Keratinocyte (primary cell): ENCODE measurements at regions not wholly inside any gene's neighbourhood (a gene's known extent, or its start where the extent isn't known, plus 50 kb on each side); places are given as distances from the start of the nearest gene placed in this dataset.

ENCODE experiments used
- DNase-seq: peaks from one replicate; pipeline ENCODE4 v3.0.0-alpha.2; 2011; ENCODE audit warnings: low read depth, missing footprints, low spot score
- FAIRE-seq: peaks from 2 replicates; lab custom pipeline; 2011; peaks lifted over from hg19 to GRCh38; lab: Jason Lieb, UNC
- H2AFZ ChIP-seq: 2 replicates; pipeline ENCODE4 v1.6.0; 2012; ENCODE audit warnings: low read length, control low read depth, inconsistent platforms; ENCODE audit not compliant: control insufficient read depth
- H3K27ac ChIP-seq: 2 replicates; pipeline ENCODE4 v1.5.1; 2011; ENCODE audit warnings: low read length; ENCODE audit not compliant: control insufficient read depth, insufficient read depth
- H3K27me3 ChIP-seq: 3 replicates; pipeline ENCODE4 v1.6.0; 2011; ENCODE audit warnings: low read length; ENCODE audit not compliant: control insufficient read depth, insufficient read depth; ENCODE audit errors: extremely low read depth
- H3K36me3 ChIP-seq, 2 experiments: 2 replicates in 1 of 2; 3 replicates in 1 of 2; pipeline ENCODE4 v1.5.1; 2011; ENCODE audit warnings: low read length in 2 of 2, mild to moderate bottlenecking in 1 of 2; ENCODE audit not compliant: control insufficient read depth in 2 of 2, insufficient read depth in 2 of 2; ENCODE audit errors: extremely low read depth in 1 of 2
- H3K4me1 ChIP-seq: 3 replicates; pipeline ENCODE4 v1.5.1; 2011; ENCODE audit warnings: low read length; ENCODE audit not compliant: control insufficient read depth, insufficient read depth; ENCODE audit errors: extremely low read depth
- H3K4me2 ChIP-seq: 3 replicates; pipeline ENCODE4 v1.6.0; 2011; ENCODE audit warnings: low read depth, low read length; ENCODE audit not compliant: control insufficient read depth, insufficient read depth; ENCODE audit errors: extremely low read depth
- H3K4me3 ChIP-seq, 3 experiments: fragments of 200-600 bp in 1 of 3; sonication (generic) in 1 of 3; 2 replicates in 2 of 3; 3 replicates in 1 of 3; pipeline ENCODE4 v1.5.1; 2011 to 2016; ENCODE audit warnings: low read length in 3 of 3, mild to moderate bottlenecking in 3 of 3, control low read depth in 2 of 3, inconsistent platforms in 1 of 3, low read depth in 1 of 3, mixed read lengths in 1 of 3, mixed run types in 1 of 3, moderate library complexity in 1 of 3; ENCODE audit not compliant: control insufficient read depth in 2 of 3, insufficient read depth in 2 of 3; ENCODE audit errors: extremely low read depth in 1 of 3
- H3K79me2 ChIP-seq: 2 replicates; pipeline ENCODE4 v1.6.0; 2012; ENCODE audit warnings: low read length; ENCODE audit not compliant: control insufficient read depth, insufficient read depth
- H3K9ac ChIP-seq: 3 replicates; pipeline ENCODE4 v1.6.0; 2011; ENCODE audit warnings: low read length; ENCODE audit not compliant: control insufficient read depth, insufficient read depth; ENCODE audit errors: extremely low read depth
- H3K9me1 ChIP-seq: 3 replicates; pipeline ENCODE4 v1.6.0; 2011; ENCODE audit warnings: low read length; ENCODE audit not compliant: control insufficient read depth, insufficient read depth; ENCODE audit errors: extremely low read depth
- H3K9me3 ChIP-seq: 2 replicates; pipeline ENCODE4 v1.5.1; 2012; ENCODE audit warnings: low read depth, low read length; ENCODE audit not compliant: control insufficient read depth
- H4K20me1 ChIP-seq: 3 replicates; pipeline ENCODE4 v1.6.0; 2011; ENCODE audit warnings: low read length; ENCODE audit not compliant: control insufficient read depth, insufficient read depth; ENCODE audit errors: extremely low read depth
- EZH2 ChIP-seq: IDR thresholded peaks from one replicate; pipeline ENCODE4 v1.6.1; 2012; ENCODE audit warnings: inconsistent platforms, mild to moderate bottlenecking, low read length, moderate library complexity
- dilution Hi-C: fragments of 300-500 bp; cut with MboI; formaldehyde crosslinking; loops from one replicate; pipeline ENCODE4 v1.7.0; 2020; ENCODE audit warnings: low sequenced_read_pairs; ENCODE audit not compliant: extremely low pct_ligation_motif_present
- TF ChIP-seq, protein P1 (sequence below), 3 experiments: IDR thresholded peaks in 1 of 3; conservative IDR thresholded peaks in 1 of 3; optimal IDR thresholded peaks in 1 of 3; 2 replicates in 2 of 3; 3 replicates in 1 of 3; pipeline versions ENCODE3 to v1.5.1; 2011; ENCODE audit warnings: low read length in 3 of 3, mild to moderate bottlenecking in 3 of 3, moderate library complexity in 2 of 3, control low read depth in 1 of 3, inconsistent platforms in 1 of 3; ENCODE audit not compliant: insufficient read depth in 2 of 3; ENCODE audit errors: extremely low read depth in 1 of 3

- H4K20me1 ChIP-seq: no peaks in the 10 kb centered on the region
Measured at GRCh38 chr2:36035137-36035536, 320.4 kb upstream of the CRIM1 start.

GRCh38 chr2:36032046-36032445 lies 323.5 kb upstream of the CRIM1 start:
- no peaks in the 10 kb centered on the region for H4K20me1 ChIP-seq
- FAIRE-seq (no peak), DNase-seq (no peak)
- TF ChIP-seq, protein P1, sequence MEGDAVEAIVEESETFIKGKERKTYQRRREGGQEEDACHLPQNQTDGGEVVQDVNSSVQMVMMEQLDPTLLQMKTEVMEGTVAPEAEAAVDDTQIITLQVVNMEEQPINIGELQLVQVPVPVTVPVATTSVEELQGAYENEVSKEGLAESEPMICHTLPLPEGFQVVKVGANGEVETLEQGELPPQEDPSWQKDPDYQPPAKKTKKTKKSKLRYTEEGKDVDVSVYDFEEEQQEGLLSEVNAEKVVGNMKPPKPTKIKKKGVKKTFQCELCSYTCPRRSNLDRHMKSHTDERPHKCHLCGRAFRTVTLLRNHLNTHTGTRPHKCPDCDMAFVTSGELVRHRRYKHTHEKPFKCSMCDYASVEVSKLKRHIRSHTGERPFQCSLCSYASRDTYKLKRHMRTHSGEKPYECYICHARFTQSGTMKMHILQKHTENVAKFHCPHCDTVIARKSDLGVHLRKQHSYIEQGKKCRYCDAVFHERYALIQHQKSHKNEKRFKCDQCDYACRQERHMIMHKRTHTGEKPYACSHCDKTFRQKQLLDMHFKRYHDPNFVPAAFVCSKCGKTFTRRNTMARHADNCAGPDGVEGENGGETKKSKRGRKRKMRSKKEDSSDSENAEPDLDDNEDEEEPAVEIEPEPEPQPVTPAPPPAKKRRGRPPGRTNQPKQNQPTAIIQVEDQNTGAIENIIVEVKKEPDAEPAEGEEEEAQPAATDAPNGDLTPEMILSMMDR (optimal IDR thresholded peaks at IDR 0.05 in 1 of 3, IDR thresholded peaks at IDR 0.05 in 1 of 3, conservative IDR thresholded peaks at IDR 0.05 in 1 of 3; ENCODE audit: extremely low read depth in 1 of 3, insufficient read depth in 2 of 3, low read length in 3 of 3): no peak
- TF ChIP-seq EZH2: no peak
- H3K9ac ChIP-seq: no peak overlapping the region
- H2AFZ ChIP-seq: no peak overlapping the region
- no peaks in the 10 kb centered on the region for H3K79me2 ChIP-seq
- no peaks in the 10 kb centered on the region for H3K36me3 ChIP-seq
- no peaks in the 10 kb centered on the region for H3K4me1 ChIP-seq
- no peak overlapping the region for H3K4me2 ChIP-seq
- H3K27me3 ChIP-seq: no peaks in the 10 kb centered on the region
- no peak overlapping the region for H3K27ac ChIP-seq
- H3K4me3 ChIP-seq: no peak overlapping the region
- H3K9me3 ChIP-seq: no peaks in the 10 kb centered on the region
- dilution Hi-C loops: no loop called here
- H3K9me1 ChIP-seq: no peaks in the 10 kb centered on the region

More at GRCh38 chr2:36035137-36035536, 320.4 kb upstream of the CRIM1 start:
- DNase-seq (no peak), FAIRE-seq (no peak)
- Histone ChIP-seq H3K4me3 (no peak overlapping the region), H3K9me3 (no peaks in the 10 kb centered on the region), H3K36me3 (no peaks in the 10 kb centered on the region), H3K9ac (no peak overlapping the region), H3K9me1 (no peaks in the 10 kb centered on the region), H3K27me3 (no peaks in the 10 kb centered on the region), H3K79me2 (no peaks in the 10 kb centered on the region), H3K4me1 (no peaks in the 10 kb centered on the region), H3K27ac (no peak overlapping the region), H2AFZ (no peak overlapping the region), H3K4me2 (no peak overlapping the region)
- TF ChIP-seq, protein P1 (optimal IDR thresholded peaks at IDR 0.05 in 1 of 3, IDR thresholded peaks at IDR 0.05 in 1 of 3, conservative IDR thresholded peaks at IDR 0.05 in 1 of 3; ENCODE audit: extremely low read depth in 1 of 3, insufficient read depth in 2 of 3, low read length in 3 of 3): no peak
- TF ChIP-seq EZH2: no peak
- dilution Hi-C loops: no loop called here
